Right cardiac atrium (tissue), 5 donors: ENCODE measurements at regions not wholly inside any gene's neighbourhood (a gene's known extent, or its start where the extent isn't known, plus 50 kb on each side); places are given as distances from the start of the nearest gene placed in this dataset.

Experiments
- ATAC-seq, 2 donors: fragments of 200-7000 bp; cut with Tn5 transposase; one replicate each; pipeline versions ENCODE4 v1.8.0 to v1.9.1; 2020; ENCODE audit warnings: moderate library complexity in 2 of 2, mild to moderate bottlenecking in 1 of 2
- DNase-seq, 3 donors: peaks; one replicate each; pipeline ENCODE4 v3.0.0-alpha.2; 2020
- H3K27ac ChIP-seq: one replicate; pipeline ENCODE4 v1.5.1; 2013; ENCODE audit warnings: mild to moderate bottlenecking, low read length, control low read depth, moderate library complexity
- H3K27me3 ChIP-seq: one replicate; pipeline ENCODE4 v1.6.1; 2013; ENCODE audit not compliant: control insufficient read depth, insufficient read depth
- H3K4me1 ChIP-seq: one replicate; pipeline ENCODE4 v1.6.1; 2013; ENCODE audit warnings: low read length; ENCODE audit not compliant: control insufficient read depth, insufficient read depth
- H3K4me3 ChIP-seq: one replicate; pipeline ENCODE4 v1.5.1; 2013; ENCODE audit warnings: low read length, control low read depth
- H3K9me3 ChIP-seq: one replicate; pipeline ENCODE4 v1.6.1; 2013; ENCODE audit warnings: low read length; ENCODE audit not compliant: control insufficient read depth
- WGBS: extraction: QIAGEN DNeasy Blood & Tissue Kit; methylation state at CpG from one replicate; pipeline ENCODE4 v1.1.7; 2013; 5-methylcytosine and 5-hydroxymethylcytosine counted together
- intact Hi-C, 4 donors: fragments of 100-400 bp; cut with DNase I; formaldehyde crosslinking; loops; one replicate each; pipeline versions ENCODE4 v1.11.0 to v1.14.0; 2022 to 2023
- donor health status: healthy with polysubstance abuse.
- donor health status: DM: no; HTN: yes; CAD: no.
- donor health status: DM: no; HTN: no; CAD: no.
- donor health status: DM: no; HTN: yes; CAD: no; lungs with severe emphysema.
- donor health status: DM: yes; HTN: yes; CAD: no.

- no peaks in the 10 kb centered on the region for H3K27me3 ChIP-seq
- H3K4me1 ChIP-seq: no peaks in the 10 kb centered on the region
- no peak overlapping the region for H3K27ac ChIP-seq
- DNase-seq (no peak), ATAC-seq (no peak)
- no peaks in the 10 kb centered on the region for H3K9me3 ChIP-seq
- H3K4me3 ChIP-seq: no peak overlapping the region
- intact Hi-C loops: no loop called here
- 82% methylated on average over 6 of the region's 6 CpGs for WGBS
Observed at GRCh38 chr1:163013826-163014600, 55.1 kb upstream of the RGS4 start.

GRCh38 chr1:163006051-163006834 is 62.9 kb upstream of the RGS4 start:
- no peak for ATAC-seq
- intact Hi-C loops: no loop called here
- WGBS: 89% methylated on average over 10 of the region's 10 CpGs
- Histone ChIP-seq H3K9me3 (no peaks in the 10 kb centered on the region), H3K27me3 (no peaks in the 10 kb centered on the region), H3K27ac (no peak overlapping the region), H3K4me1 (no peaks in the 10 kb centered on the region), H3K4me3 (no peak overlapping the region)
- DNase-seq: no peak

- Histone ChIP-seq H3K4me3 (no peak overlapping the region), H3K4me1 (no peaks in the 10 kb centered on the region), H3K9me3 (no peaks in the 10 kb centered on the region), H3K27ac (no peak overlapping the region), H3K27me3 (no peaks in the 10 kb centered on the region)
- no peak for ATAC-seq
- DNase-seq: no peak
- WGBS: 85% methylated on average over 2 of the region's 2 CpGs
- intact Hi-C loops: no loop called here
Observed at GRCh38 chr1:162997499-162998285, 71.5 kb upstream of the RGS4 start.

- ATAC-seq: no peak
- no peaks in the 10 kb centered on the region for H3K9me3 ChIP-seq
- H3K4me1 ChIP-seq: no peaks in the 10 kb centered on the region
- no peak overlapping the region for H3K27ac ChIP-seq
- no peaks in the 10 kb centered on the region for H3K27me3 ChIP-seq
- DNase-seq: no peak
- WGBS: 97% methylated on average over 1 of the region's 1 CpG
- intact Hi-C loops: no loop called here
- H3K4me3 ChIP-seq: no peak overlapping the region
Observed at GRCh38 chr1:162996261-162996660, 72.9 kb upstream of the RGS4 start.

GRCh38 chr1:162994921-162995320 is 74.2 kb upstream of the RGS4 start:
- Histone ChIP-seq H3K27me3 (no peaks in the 10 kb centered on the region), H3K4me3 (no peak overlapping the region), H3K27ac (no peak overlapping the region), H3K4me1 (no peaks in the 10 kb centered on the region), H3K9me3 (no peaks in the 10 kb centered on the region)
- no peak for ATAC-seq
- no peak for DNase-seq
- intact Hi-C loops: no loop called here

GRCh38 chr1:162993846-162994245 is 75.3 kb upstream of the RGS4 start:
- H3K4me3 ChIP-seq: no peak overlapping the region
- DNase-seq (no peak), ATAC-seq (no peak)
- no peaks in the 10 kb centered on the region for H3K9me3 ChIP-seq
- intact Hi-C loops: no loop called here
- H3K4me1 ChIP-seq: no peaks in the 10 kb centered on the region
- H3K27ac ChIP-seq: no peak overlapping the region
- H3K27me3 ChIP-seq: no peaks in the 10 kb centered on the region
- 82% methylated on average over 3 of the region's 3 CpGs for WGBS

- DNase-seq: no peak
- no peak overlapping the region for H3K27ac ChIP-seq
- no peaks in the 10 kb centered on the region for H3K27me3 ChIP-seq
- no peaks in the 10 kb centered on the region for H3K4me1 ChIP-seq
- ATAC-seq: no peak
- intact Hi-C loops: no loop called here
- no peaks in the 10 kb centered on the region for H3K9me3 ChIP-seq
- WGBS: 78% methylated on average over 3 of the region's 3 CpGs
- no peak overlapping the region for H3K4me3 ChIP-seq
Observed at GRCh38 chr1:162992945-162993344, 76.2 kb upstream of the RGS4 start.

GRCh38 chr1:162991444-162991843 is 77.7 kb upstream of the RGS4 start:
- DNase-seq (no peak), ATAC-seq (no peak)
- WGBS: 89% methylated on average over 6 of the region's 6 CpGs
- no peak overlapping the region for H3K4me3 ChIP-seq
- intact Hi-C loops: no loop called here
- H3K9me3 ChIP-seq: no peaks in the 10 kb centered on the region
- no peak overlapping the region for H3K27ac ChIP-seq
- H3K27me3 ChIP-seq: no peaks in the 10 kb centered on the region
- no peaks in the 10 kb centered on the region for H3K4me1 ChIP-seq

GRCh38 chr1:162990665-162991064 is 78.5 kb upstream of the RGS4 start:
- no peak overlapping the region for H3K4me3 ChIP-seq
- no peak for ATAC-seq
- DNase-seq: no peak
- WGBS: 83% methylated on average over 3 of the region's 3 CpGs
- no peaks in the 10 kb centered on the region for H3K27me3 ChIP-seq
- intact Hi-C loops: no loop called here
- no peaks in the 10 kb centered on the region for H3K4me1 ChIP-seq
- no peak overlapping the region for H3K27ac ChIP-seq
- H3K9me3 ChIP-seq: no peaks in the 10 kb centered on the region

GRCh38 chr1:162988869-162989268 is 80.3 kb upstream of the RGS4 start:
- no peak for DNase-seq
- intact Hi-C loops: loop anchor here in 1 of 4 donors (10.0 kb wide), 1 partner anchor 64 kb away; no protein-coding TSS in a partner anchor
- ATAC-seq: no peak
- Histone ChIP-seq H3K4me1 (no peaks in the 10 kb centered on the region), H3K27me3 (no peaks in the 10 kb centered on the region), H3K27ac (no peak overlapping the region), H3K4me3 (no peak overlapping the region), H3K9me3 (no peaks in the 10 kb centered on the region)
- WGBS: 51% methylated on average over 3 of the region's 3 CpGs

GRCh38 chr1:162987866-162988265 is 81.3 kb upstream of the RGS4 start:
- no peaks in the 10 kb centered on the region for H3K4me1 ChIP-seq
- intact Hi-C loops: loop anchor here in 1 of 4 donors (10.0 kb wide), 1 partner anchor 63 kb away; no protein-coding TSS in a partner anchor
- DNase-seq: no peak
- H3K27me3 ChIP-seq: no peaks in the 10 kb centered on the region
- no peaks in the 10 kb centered on the region for H3K9me3 ChIP-seq
- ATAC-seq: no peak
- no peak overlapping the region for H3K27ac ChIP-seq
- H3K4me3 ChIP-seq: no peak overlapping the region
- 92% methylated on average over 1 of the region's 1 CpG for WGBS
